GM18505 (cell line): ENCODE measurements at regions not wholly inside any gene's neighbourhood (a gene's known extent, or its start where the extent isn't known, plus 50 kb on each side); places are given as distances from the start of the nearest gene placed in this dataset.

Experiments used
- ATAC-seq: cut with Tn5 transposase; IDR thresholded peaks from one replicate; pipeline ENCODE4 v1.9.1; 2021; ENCODE audit not compliant: unreplicated experiment
- POLR2A ChIP-seq: IDR thresholded peaks from 4 replicates; pipeline ENCODE4 v1.6.1; 2011; ENCODE audit warnings: borderline replicate concordance; ENCODE audit not compliant: insufficient read depth, insufficient read length; ENCODE audit errors: extremely low read depth

GRCh38 chr3:31047673-31048072, 153.2 kb upstream of the GADL1 start:
- no peak for TF ChIP-seq POLR2A
- ATAC-seq: no peak

DNA sequence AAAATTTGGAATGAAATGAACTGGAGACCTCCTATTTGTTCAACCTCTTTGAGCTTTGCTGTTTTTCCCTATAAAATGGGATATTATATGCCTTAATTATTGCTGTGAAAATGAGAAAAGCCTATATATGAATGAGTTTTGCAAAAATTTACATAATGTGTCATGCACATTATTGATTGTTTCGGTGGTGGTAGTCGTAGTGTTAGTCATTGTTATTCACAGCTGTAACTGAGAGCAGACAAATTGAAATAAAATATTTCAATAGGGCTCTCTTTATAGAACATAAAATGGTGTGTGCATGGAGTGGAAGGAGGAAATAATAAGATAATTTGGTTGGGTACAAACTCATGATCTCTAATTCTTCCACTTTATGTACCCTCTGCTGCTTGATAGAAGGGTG, 153.7 kb upstream of the GADL1 start:
- no peak for ATAC-seq

GRCh38 chr3:31050296-31050695, 155.8 kb upstream of the GADL1 start:
- ATAC-seq: no peak

More for the DNA sequence above, 153.7 kb upstream of the GADL1 start:
- no peak for TF ChIP-seq POLR2A

GRCh38 chr3:31051226-31051625, 156.8 kb upstream of the GADL1 start:
- no peak for TF ChIP-seq POLR2A
- no peak for ATAC-seq

More at GRCh38 chr3:31050296-31050695, 155.8 kb upstream of the GADL1 start:
- TF ChIP-seq POLR2A: no peak

- TF ChIP-seq POLR2A: no peak
- ATAC-seq: no peak
These were observed 158.8 kb upstream of the GADL1 start for GRCh38 chr3:31053299-31053698.

DNA sequence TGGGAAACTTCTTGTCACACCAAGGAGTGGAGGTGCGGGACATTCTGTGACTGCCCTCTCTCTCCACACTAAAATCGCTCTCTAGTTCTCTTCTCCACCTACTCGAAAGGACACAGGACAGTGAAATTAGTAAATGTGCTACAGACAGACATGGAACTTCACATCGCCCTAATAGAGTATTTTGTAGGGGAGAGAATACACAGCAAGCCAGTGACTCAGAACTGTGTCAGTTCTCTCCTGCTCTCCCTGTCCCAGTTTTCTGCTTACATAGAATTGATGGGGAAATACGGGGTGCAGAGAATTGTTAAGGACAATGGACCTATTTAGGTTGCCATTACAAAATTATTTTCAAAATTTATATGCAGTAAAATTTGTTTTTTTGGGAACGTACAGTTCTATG, 159.6 kb upstream of the GADL1 start:
- ATAC-seq: no peak
- no peak for TF ChIP-seq POLR2A

DNA sequence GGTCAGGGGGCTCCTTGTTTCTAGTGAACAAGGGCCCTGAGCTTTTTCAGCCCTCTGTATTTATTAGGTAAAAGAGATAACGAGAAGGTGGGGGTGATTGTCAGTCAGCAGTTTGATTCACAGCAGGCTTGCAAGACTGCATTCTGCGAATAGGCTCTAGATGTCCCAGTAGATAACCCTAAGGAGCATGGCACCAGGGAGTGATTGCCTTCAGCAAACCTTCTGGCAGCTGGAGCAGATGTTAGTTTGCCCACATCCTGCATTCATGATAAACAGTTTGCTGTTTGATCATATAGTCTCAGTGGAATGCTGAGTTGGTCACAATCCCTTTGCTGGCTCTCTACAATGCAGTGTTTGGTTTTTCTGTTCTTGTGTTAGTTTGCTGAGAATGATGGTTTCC, 161.3 kb upstream of the GADL1 start:
- ATAC-seq: no peak
- no peak for TF ChIP-seq POLR2A

GRCh38 chr3:31057891-31058290, 163.4 kb upstream of the GADL1 start:
- no peak for ATAC-seq
- TF ChIP-seq POLR2A: no peak

DNA sequence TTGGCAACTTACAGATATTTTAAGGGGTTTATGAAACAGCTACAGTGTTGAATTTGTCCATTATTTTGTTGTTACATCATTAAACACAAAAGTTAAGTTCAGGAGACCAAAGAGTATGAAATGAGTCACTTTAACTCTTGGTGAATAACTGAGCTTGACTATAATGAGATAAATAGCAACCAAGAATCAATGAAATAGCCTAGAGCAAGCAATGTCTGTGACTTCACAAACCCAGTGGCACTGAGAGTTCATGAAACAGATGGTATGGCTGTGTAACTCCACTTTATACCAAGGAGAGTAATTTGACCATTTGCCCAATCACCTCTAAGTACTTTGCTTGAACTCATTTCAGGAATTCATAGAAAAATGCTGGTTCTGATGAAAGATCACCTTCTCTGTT, 169.6 kb upstream of the GADL1 start:
- ATAC-seq: no peak
- TF ChIP-seq POLR2A: no peak

DNA sequence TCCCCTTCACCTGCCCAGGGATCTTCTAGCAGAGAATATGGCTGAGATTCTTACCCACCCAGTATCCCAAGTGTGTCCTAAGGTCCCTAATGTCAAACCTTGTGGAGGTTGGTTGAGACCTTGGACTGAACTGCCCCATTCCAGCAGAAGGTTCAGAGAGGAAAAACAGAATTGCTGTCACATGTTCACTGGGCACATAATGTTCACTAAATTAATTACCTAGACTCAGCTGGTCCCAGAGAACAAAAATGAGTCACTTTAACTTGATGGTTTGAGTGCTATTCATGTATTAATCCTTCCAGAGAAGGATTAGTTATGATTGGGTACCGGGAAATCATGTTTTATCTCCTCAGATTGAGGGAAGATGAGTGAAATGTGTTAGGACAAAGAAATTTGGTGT, 171.3 kb upstream of the GADL1 start:
- TF ChIP-seq POLR2A: no peak
- no peak for ATAC-seq

DNA sequence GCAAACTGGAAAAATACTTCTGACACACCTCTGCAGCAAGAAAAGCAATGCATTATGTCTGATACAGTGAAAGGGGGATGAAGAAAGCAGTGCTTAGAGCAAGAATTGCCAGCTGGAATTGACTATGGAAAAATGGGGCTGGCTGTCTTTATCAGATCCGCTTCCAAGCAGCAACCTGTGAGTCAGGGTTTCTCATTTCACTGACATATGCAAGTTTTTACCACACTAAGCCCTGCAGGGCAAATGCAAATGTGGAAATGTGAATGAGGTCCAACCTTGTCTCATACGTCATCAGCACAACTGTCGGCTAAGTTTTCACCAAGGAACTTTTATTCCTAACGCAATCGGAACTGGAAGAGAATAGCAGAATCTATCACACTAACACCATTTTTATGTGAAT, 172.5 kb upstream of the GADL1 start:
- no peak for TF ChIP-seq POLR2A
- ATAC-seq: no peak

- TF ChIP-seq POLR2A: no peak
- ATAC-seq: no peak
These were observed 181.0 kb upstream of the GADL1 start for GRCh38 chr3:31075471-31075870.

DNA sequence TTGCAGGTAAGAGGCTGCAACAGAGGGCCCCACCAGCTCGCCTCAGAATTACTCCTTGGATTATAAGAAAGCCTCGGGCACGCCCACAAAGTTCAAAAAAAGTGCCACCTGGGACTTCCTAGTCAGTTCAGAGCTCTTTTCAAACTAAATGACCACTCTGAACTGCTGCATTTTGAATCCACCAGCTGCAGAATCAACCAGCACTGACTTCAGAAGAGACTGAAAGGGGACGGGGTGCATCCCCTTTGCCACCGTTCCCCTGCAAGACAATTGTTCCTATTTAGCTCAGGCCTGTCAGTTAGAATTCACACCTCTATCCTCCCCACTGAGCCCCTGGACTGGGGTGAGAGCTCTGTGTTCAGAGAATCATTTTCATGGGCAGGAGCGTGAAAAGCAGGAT, 181.4 kb upstream of the GADL1 start:
- no peak for ATAC-seq
- no peak for TF ChIP-seq POLR2A

DNA sequence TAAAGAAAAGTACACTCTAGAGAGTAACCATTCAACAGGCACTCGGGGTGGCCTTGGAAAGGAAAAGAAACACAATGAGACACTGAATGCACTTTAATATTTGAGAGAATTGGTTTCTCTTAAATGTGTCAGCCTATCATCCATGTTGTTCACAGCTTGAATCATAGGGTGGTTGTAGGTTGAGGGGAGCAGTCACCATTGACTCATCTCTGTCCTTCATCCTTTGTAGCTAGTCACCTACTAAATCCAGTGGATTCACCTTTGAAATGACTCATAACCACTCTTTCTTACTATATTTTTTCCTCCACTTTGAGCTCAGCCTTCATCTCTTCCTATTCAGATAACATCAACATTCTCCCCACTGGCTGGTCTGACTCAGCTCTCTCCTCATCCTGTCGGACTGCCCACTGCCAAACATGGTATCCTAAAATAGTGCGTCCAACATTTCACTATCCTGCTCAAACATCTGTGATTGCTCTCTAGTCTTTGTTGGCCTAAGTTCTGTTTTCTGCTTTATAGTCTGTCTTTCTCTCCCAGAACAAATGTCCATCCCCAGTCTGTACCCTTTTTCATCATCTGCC, 182.7 kb upstream of the GADL1 start:
- ATAC-seq: peak; percentile 75
- TF ChIP-seq POLR2A: no peak

DNA sequence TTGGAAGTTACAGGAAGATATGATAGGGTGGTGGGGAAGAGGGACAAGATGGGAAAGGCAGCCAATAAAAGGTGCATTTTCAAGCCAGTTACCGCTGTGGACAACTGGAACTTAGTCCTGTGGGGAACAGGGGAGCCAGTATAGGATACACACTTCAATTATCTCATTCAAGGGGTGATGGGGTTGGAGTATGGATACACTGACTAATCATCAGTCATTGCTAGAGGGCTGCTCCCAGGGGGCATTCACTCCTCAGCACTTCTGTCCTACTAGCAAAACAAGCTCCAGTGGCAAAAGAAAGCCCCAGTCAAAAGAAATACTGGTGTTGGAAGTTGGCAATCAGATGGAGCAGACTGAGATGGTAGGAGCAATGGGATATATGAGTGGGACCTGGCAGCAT, 183.4 kb upstream of the GADL1 start:
- TF ChIP-seq POLR2A: no peak
- no peak for ATAC-seq
